ENCODE measurements at regions not wholly inside any gene's neighbourhood (a gene's known extent, or its start where the extent isn't known, plus 50 kb on each side); places are given as distances from the start of the nearest gene placed in this dataset.

GRCh38 chr5:104952876-104953275 lies 1390.3 kb upstream of the NUDT12 start:
- no peak overlapping the region for H3K27ac ChIP-seq
- TF ChIP-seq, protein P1, sequence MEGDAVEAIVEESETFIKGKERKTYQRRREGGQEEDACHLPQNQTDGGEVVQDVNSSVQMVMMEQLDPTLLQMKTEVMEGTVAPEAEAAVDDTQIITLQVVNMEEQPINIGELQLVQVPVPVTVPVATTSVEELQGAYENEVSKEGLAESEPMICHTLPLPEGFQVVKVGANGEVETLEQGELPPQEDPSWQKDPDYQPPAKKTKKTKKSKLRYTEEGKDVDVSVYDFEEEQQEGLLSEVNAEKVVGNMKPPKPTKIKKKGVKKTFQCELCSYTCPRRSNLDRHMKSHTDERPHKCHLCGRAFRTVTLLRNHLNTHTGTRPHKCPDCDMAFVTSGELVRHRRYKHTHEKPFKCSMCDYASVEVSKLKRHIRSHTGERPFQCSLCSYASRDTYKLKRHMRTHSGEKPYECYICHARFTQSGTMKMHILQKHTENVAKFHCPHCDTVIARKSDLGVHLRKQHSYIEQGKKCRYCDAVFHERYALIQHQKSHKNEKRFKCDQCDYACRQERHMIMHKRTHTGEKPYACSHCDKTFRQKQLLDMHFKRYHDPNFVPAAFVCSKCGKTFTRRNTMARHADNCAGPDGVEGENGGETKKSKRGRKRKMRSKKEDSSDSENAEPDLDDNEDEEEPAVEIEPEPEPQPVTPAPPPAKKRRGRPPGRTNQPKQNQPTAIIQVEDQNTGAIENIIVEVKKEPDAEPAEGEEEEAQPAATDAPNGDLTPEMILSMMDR (conservative IDR thresholded peaks at IDR 0.05): no peak

DNA sequence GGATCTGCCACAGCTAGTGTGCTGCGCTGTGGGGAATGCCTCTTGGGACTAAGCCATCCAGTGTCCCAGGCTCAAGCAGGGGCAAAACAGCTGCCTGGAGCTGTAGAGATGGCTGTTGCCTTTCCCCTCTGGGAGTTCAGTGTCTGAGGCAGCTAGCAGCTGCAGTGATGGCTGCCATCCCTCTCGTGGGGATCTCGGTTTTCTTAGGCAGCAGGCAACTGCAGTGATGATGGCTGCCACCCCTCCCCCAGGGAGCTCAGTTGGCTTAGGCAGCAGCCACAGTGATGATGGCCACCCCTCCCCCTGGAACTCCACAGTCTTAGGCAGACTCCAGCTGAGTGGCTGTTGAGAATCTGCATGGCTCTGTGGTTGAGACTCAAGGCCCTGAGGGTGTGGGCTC lies 1389.2 kb upstream of the NUDT12 start:
- TF ChIP-seq, protein P1 (conservative IDR thresholded peaks at IDR 0.05): no peak
- H3K27ac ChIP-seq: no peak overlapping the region

- H3K27ac ChIP-seq: no peak overlapping the region
- TF ChIP-seq, protein P1 (conservative IDR thresholded peaks at IDR 0.05): no peak
These were observed 1384.5 kb upstream of the NUDT12 start for GRCh38 chr5:104947076-104947475.

- TF ChIP-seq, protein P1 (conservative IDR thresholded peaks at IDR 0.05): no peak
These were observed 1380.1 kb upstream of the NUDT12 start for GRCh38 chr5:104942735-104943134.

GRCh38 chr5:104941030-104941645 lies 1378.5 kb upstream of the NUDT12 start:
- no peak overlapping the region for H3K27ac ChIP-seq
- TF ChIP-seq, protein P1 (conservative IDR thresholded peaks at IDR 0.05): no peak

More at GRCh38 chr5:104942735-104943134, 1380.1 kb upstream of the NUDT12 start:
- H3K27ac ChIP-seq: no peak overlapping the region

DNA sequence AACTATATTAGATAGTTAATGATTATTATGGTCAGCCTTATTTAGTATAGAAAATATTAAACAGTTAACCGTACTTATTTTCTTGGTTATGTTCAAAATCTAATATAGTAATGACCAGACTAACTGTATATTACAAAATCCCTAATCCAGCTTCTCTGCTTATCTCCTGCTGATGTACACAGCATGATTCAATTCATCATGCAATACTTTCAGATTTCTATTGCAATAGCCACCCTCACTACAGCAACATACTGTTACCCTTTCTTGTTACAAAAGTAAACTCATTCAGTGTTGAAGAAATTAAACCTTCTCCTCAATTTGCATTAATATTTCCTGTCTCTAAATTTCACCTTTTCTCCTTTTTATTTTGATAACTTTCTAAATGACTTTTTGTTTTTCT lies 1375.0 kb upstream of the NUDT12 start:
- TF ChIP-seq, protein P1 (conservative IDR thresholded peaks at IDR 0.05): no peak

DNA sequence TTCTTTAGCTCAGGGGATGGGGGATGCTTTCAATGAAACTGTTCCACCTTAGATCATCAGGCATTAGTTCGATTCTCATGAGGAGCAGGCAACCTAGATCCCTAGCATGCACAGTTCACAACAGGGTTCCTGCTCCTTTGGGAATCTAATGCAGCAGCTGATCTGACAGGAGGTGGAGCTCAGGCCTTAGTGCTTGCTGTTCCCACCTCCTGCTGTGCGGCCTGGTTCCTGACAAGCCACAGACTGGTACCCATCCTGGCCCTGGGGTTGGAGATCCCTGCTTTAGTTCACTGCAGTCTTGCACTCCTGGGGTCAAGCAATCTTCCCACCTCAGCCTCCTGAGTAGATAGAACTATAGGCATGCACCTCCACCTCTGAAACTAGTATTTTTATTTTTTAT lies 1369.8 kb upstream of the NUDT12 start:
- H3K27ac ChIP-seq: no peak overlapping the region
- TF ChIP-seq, protein P1 (conservative IDR thresholded peaks at IDR 0.05): no peak

More for the DNA sequence above, 1375.0 kb upstream of the NUDT12 start:
- no peak overlapping the region for H3K27ac ChIP-seq

Measured in VCaP (cell line).